Spleen (tissue), 7 donors: ENCODE measurements at regions not wholly inside any gene's neighbourhood (a gene's known extent, or its start where the extent isn't known, plus 50 kb on each side); places are given as distances from the start of the nearest gene placed in this dataset.

Source experiments
- POLR2A ChIP-seq, 3 donors: fragments of 450-650 bp; IDR thresholded peaks; one replicate each; pipeline ENCODE4 v1.5.1; 2017; ENCODE audit warnings: antibody characterized with exemption in 3 of 3, mild to moderate bottlenecking in 1 of 3
- POLR2AphosphoS5 ChIP-seq, 3 donors: sonication (generic); formaldehyde crosslinking; IDR thresholded peaks; one replicate each; pipeline ENCODE4 v1.5.1; 2017; ENCODE audit warnings: antibody characterized with exemption in 3 of 3
- TF ChIP-seq, protein P1 (sequence below), 11 experiments: fragments of 200-600 bp in 7 of 11; fragments of 450-650 bp in 4 of 11; sonication (generic) in 4 of 11; IDR thresholded peaks in 8 of 11; conservative IDR thresholded peaks in 3 of 11; 1 replicate in 7 of 11; 2 replicates in 4 of 11; pipeline versions ENCODE4 v1.4.0 to v1.8.0; 2016 to 2021; ENCODE audit warnings: antibody characterized with exemption in 11 of 11, inconsistent platforms in 4 of 11, mild to moderate bottlenecking in 1 of 11
- donor health status: DM: no; HTN: no; CAD: no; lungs with moderate emphysema.
- donor health status: DM: no; HTN: no; CAD: no.
- donor health status: DM: no; HTN: no; CAD: no.

DNA sequence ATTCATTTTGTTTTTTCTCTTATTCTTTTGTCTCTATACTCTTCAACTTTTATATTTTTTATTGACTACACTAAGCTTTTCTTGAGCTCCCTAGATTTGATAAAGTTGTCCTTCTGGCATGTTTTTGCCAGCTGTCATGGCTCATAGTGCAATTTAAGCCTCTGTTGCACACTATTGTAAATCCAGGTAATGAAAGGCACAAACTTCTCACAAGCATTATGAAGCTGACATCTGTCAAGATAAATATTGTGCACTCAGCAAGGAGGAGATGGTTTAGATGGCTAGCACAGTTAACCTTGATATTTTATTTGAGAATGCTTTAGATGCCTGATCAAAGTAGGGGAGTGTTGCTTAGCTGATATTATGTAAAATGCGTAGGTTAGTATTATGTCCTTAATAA is 1280.9 kb downstream of the NSUN3 start:
- TF ChIP-seq, protein P1, sequence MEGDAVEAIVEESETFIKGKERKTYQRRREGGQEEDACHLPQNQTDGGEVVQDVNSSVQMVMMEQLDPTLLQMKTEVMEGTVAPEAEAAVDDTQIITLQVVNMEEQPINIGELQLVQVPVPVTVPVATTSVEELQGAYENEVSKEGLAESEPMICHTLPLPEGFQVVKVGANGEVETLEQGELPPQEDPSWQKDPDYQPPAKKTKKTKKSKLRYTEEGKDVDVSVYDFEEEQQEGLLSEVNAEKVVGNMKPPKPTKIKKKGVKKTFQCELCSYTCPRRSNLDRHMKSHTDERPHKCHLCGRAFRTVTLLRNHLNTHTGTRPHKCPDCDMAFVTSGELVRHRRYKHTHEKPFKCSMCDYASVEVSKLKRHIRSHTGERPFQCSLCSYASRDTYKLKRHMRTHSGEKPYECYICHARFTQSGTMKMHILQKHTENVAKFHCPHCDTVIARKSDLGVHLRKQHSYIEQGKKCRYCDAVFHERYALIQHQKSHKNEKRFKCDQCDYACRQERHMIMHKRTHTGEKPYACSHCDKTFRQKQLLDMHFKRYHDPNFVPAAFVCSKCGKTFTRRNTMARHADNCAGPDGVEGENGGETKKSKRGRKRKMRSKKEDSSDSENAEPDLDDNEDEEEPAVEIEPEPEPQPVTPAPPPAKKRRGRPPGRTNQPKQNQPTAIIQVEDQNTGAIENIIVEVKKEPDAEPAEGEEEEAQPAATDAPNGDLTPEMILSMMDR (IDR thresholded peaks at IDR 0.05 in 8 of 11, conservative IDR thresholded peaks at IDR 0.05 in 3 of 11) = no peak
- no peak for TF ChIP-seq POLR2AphosphoS5 (IDR thresholded peaks at IDR 0.05)
- no peak for TF ChIP-seq POLR2A (IDR thresholded peaks at IDR 0.05)
